ENCODE measurements at regions not wholly inside any gene's neighbourhood (a gene's known extent, or its start where the extent isn't known, plus 50 kb on each side); places are given as distances from the start of the nearest gene placed in this dataset.

DNA sequence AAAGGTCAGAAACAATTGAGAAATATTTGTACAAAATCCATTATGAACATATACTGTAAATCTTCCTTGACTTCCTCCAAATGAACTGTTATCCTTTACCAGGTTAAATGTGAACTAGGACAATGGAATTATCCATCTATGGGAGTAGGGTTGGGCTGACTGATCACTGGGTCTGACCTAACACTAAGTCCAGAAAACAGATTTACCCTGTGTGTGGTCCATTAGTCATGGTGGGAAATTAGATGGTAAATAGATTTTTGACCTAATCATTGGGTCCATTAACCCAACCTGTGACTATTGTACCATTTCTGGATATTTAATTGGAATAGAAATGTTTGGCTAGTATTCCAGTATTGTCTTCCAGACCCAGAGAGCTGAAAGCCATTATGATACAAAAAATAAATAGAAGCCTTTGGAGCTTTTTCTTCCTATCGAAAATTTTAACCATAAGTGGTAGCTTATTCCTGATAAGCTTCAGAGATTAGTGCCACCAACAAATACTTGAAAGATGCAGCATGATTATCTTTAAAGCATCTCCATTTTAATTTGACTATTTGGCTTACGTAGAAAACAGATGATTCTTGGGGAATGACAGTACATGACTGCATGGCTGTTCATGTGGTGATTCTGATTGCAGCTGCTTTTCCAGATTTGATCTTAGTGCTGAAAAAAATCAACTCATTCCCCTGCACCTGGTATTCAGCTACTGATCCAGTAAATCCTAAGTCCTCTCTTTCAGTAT is 703.2 kb upstream of the FSHR start:
- no peak overlapping the region for H2BK5ac ChIP-seq (ENCODE audit: insufficient read length, low read length)
- Mint-ChIP-seq H3K4me3 (no peak overlapping the region), H3K27ac (no peak overlapping the region), H3K27me3 (ENCODE audit: low read depth) (no peaks in the 10 kb centered on the region), H3K9me3 (no peaks in the 10 kb centered on the region), H3K4me1 (no peaks in the 10 kb centered on the region), H3K36me3 (ENCODE audit: insufficient read depth in 1 of 3, low read depth in 3 of 3) (no peaks in the 10 kb centered on the region)
- no peak for DNase-seq
- H4K20me1 ChIP-seq (ENCODE audit: control insufficient read depth, insufficient read depth, insufficient read length): no peaks in the 10 kb centered on the region
- no peaks in the 10 kb centered on the region; the same call in 1 of the 2 replicates for H3K4me1 ChIP-seq (ENCODE audit: insufficient read depth, low read length)
- no peak overlapping the region for H4K91ac ChIP-seq (ENCODE audit: insufficient read length, low read depth, low read length)
- H3K79me1 ChIP-seq (ENCODE audit: insufficient read depth, low read depth, low read length, poor library complexity, severe bottlenecking): no peaks in the 10 kb centered on the region
- H3K18ac ChIP-seq (ENCODE audit: insufficient read length, low read depth, low read length): no peak overlapping the region
- H2BK20ac ChIP-seq (ENCODE audit: low read depth, low read length, poor library complexity, severe bottlenecking): no peak overlapping the region
- H2BK12ac ChIP-seq (ENCODE audit: insufficient read length, low read depth, low read length): no peak overlapping the region
- no peaks in the 10 kb centered on the region for H3K9me3 ChIP-seq (ENCODE audit: control insufficient read depth, low read depth, low read length)
- no peak overlapping the region for H2BK120ac ChIP-seq (ENCODE audit: low read depth, low read length, poor library complexity, severe bottlenecking)
- no peaks in the 10 kb centered on the region for H3K23me2 ChIP-seq (ENCODE audit: insufficient read length, low read depth, low read length, poor library complexity, severe bottlenecking)
- H2BK15ac ChIP-seq (ENCODE audit: low read depth, low read length): no peak overlapping the region
- H3T11ph ChIP-seq (ENCODE audit: low read length): no peak overlapping the region
- no peak overlapping the region for H3K56ac ChIP-seq (ENCODE audit: insufficient read length, low read depth, low read length)
- H2AFZ ChIP-seq (ENCODE audit: low read length): no peak overlapping the region
- H3K27ac ChIP-seq (ENCODE audit: insufficient read length, low read depth, low read length): no peak overlapping the region
- no peak overlapping the region for H4K5ac ChIP-seq (ENCODE audit: insufficient read length, low read depth, low read length)
- H3K27me3 ChIP-seq (ENCODE audit: insufficient read depth, low read length): no peaks in the 10 kb centered on the region
- no peak overlapping the region for H3K23ac ChIP-seq (ENCODE audit: insufficient read length, low read depth, low read length)
- no peak overlapping the region for H3K14ac ChIP-seq (ENCODE audit: insufficient read depth, low read length)
- no peak for TF ChIP-seq CTCF (conservative IDR thresholded peaks at IDR 0.05)
- no peak overlapping the region for H2AK5ac ChIP-seq (ENCODE audit: insufficient read length, low read length)
- no peaks in the 10 kb centered on the region for H3K79me2 ChIP-seq (ENCODE audit: insufficient read depth, low read length)
- no peak overlapping the region for H3K4me2 ChIP-seq (ENCODE audit: insufficient read depth, insufficient read length, low read length)
- WGBS (ENCODE audit: extremely low coverage, insufficient read length, low lambda C conversion rate): no CpG with 5 or more reads among the region's 2 CpGs
- H4K8ac ChIP-seq (replicated peaks; ENCODE audit: insufficient read length, low read depth, low read length): no peak overlapping the region
- no peak overlapping the region for H3K9ac ChIP-seq (ENCODE audit: extremely low read depth, insufficient read length, low read length)
- no peak overlapping the region for H3K4ac ChIP-seq (ENCODE audit: low read depth, low read length)
